ENCODE measurements at regions not wholly inside any gene's neighbourhood (a gene's known extent, or its start where the extent isn't known, plus 50 kb on each side); places are given as distances from the start of the nearest gene placed in this dataset.
"Not testable (repeated sequence)": the region's sequence is repeated elsewhere in the genome, so short reads cannot be mapped to it uniquely, and the experiment has no call there.

- H3K9me3 Mint-ChIP-seq (ENCODE audit: low read depth), result peaks cover 4% of the 10 kb centered on the region
- H3K4me3 Mint-ChIP-seq (ENCODE audit: low read depth), result no peak overlapping the region
- no peak overlapping the region for H3K27ac Mint-ChIP-seq
- no peak for DNase-seq (ENCODE audit: low spot score, unreplicated experiment)
- H3K4me1 Mint-ChIP-seq (ENCODE audit: low read depth), result peaks cover 2% of the 10 kb centered on the region
- H3K36me3 Mint-ChIP-seq (ENCODE audit: insufficient read depth), result no peaks in the 10 kb centered on the region
- H3K27me3 Mint-ChIP-seq, result no peaks in the 10 kb centered on the region
- TF ChIP-seq CTCF (IDR thresholded peaks at IDR 0.05; ENCODE audit: unreplicated experiment), result no peak
Measured at GRCh38 chrX:114500622-114501021, 83.3 kb upstream of the HTR2C start.

- no peak for DNase-seq (ENCODE audit: low spot score, unreplicated experiment)
Measured at GRCh38 chrX:114508756-114509155, 75.1 kb upstream of the HTR2C start.

GRCh38 chrX:114519524-114519923 lies 64.4 kb upstream of the HTR2C start:
- H3K36me3 Mint-ChIP-seq (ENCODE audit: insufficient read depth), result peaks cover 2% of the 10 kb centered on the region
- H3K4me1 Mint-ChIP-seq (ENCODE audit: low read depth), result no peaks in the 10 kb centered on the region
- H3K4me3 Mint-ChIP-seq (ENCODE audit: low read depth), result no peak overlapping the region
- no peaks in the 10 kb centered on the region for H3K27me3 Mint-ChIP-seq
- H3K9me3 Mint-ChIP-seq (ENCODE audit: low read depth), result peaks cover 39% of the 10 kb centered on the region
- DNase-seq (ENCODE audit: low spot score, unreplicated experiment), result no peak
- H3K27ac Mint-ChIP-seq, result no peak overlapping the region
- no peak for TF ChIP-seq CTCF (IDR thresholded peaks at IDR 0.05; ENCODE audit: unreplicated experiment)

More at GRCh38 chrX:114508756-114509155, 75.1 kb upstream of the HTR2C start:
- H3K36me3 Mint-ChIP-seq (ENCODE audit: insufficient read depth), result no peaks in the 10 kb centered on the region
- H3K4me1 Mint-ChIP-seq (ENCODE audit: low read depth), result no peaks in the 10 kb centered on the region
- peaks cover 4% of the 10 kb centered on the region for H3K9me3 Mint-ChIP-seq (ENCODE audit: low read depth)
- no peak overlapping the region for H3K27ac Mint-ChIP-seq
- H3K4me3 Mint-ChIP-seq (ENCODE audit: low read depth), result no peak overlapping the region
- no peak for TF ChIP-seq CTCF (IDR thresholded peaks at IDR 0.05; ENCODE audit: unreplicated experiment)
- H3K27me3 Mint-ChIP-seq, result no peaks in the 10 kb centered on the region

- H3K36me3 Mint-ChIP-seq (ENCODE audit: insufficient read depth); DNase-seq (ENCODE audit: low spot score, unreplicated experiment); H3K4me1 Mint-ChIP-seq (ENCODE audit: low read depth); H3K4me3 Mint-ChIP-seq (ENCODE audit: low read depth); H3K27ac Mint-ChIP-seq; H3K27me3 Mint-ChIP-seq: not testable (repeated sequence)
- peaks cover 39% of the 10 kb centered on the region for H3K9me3 Mint-ChIP-seq (ENCODE audit: low read depth)
Measured at GRCh38 chrX:114520701-114521100, 63.2 kb upstream of the HTR2C start.

GRCh38 chrX:114532111-114532805 lies 51.6 kb upstream of the HTR2C start:
- Mint-ChIP-seq H3K4me3 (ENCODE audit: low read depth) (no peak overlapping the region), H3K4me1 (ENCODE audit: low read depth) (no peaks in the 10 kb centered on the region), H3K27me3 (no peaks in the 10 kb centered on the region), H3K36me3 (ENCODE audit: insufficient read depth) (no peaks in the 10 kb centered on the region), H3K9me3 (ENCODE audit: low read depth) (no peaks in the 10 kb centered on the region), H3K27ac (no peak overlapping the region)
- no peak for TF ChIP-seq CTCF (IDR thresholded peaks at IDR 0.05; ENCODE audit: unreplicated experiment)
- DNase-seq (ENCODE audit: low spot score, unreplicated experiment), result no peak
